ENCODE measurements at regions not wholly inside any gene's neighbourhood (a gene's known extent, or its start where the extent isn't known, plus 50 kb on each side); places are given as distances from the start of the nearest gene placed in this dataset.

- H3K27ac Mint-ChIP-seq: no peak overlapping the region
- no peaks in the 10 kb centered on the region for H3K4me1 Mint-ChIP-seq
- H3K4me3 Mint-ChIP-seq: no peak overlapping the region
- H3K9me3 Mint-ChIP-seq: no peaks in the 10 kb centered on the region
- H3K36me3 Mint-ChIP-seq: no peaks in the 10 kb centered on the region
- TF ChIP-seq NR1H2 (CRISPR knock-in tag; IDR thresholded peaks at IDR 0.05) (no peak), ARID4B (CRISPR knock-in tag; IDR thresholded peaks at IDR 0.05; ENCODE audit: borderline replicate concordance) (no peak), ATF2 (CRISPR knock-in tag; IDR thresholded peaks at IDR 0.05; ENCODE audit: borderline replicate concordance, low read depth) (no peak), CTCF (IDR thresholded peaks at IDR 0.05) (no peak), ZNF425 (CRISPR knock-in tag; conservative IDR thresholded peaks at IDR 0.05) (no peak), GABPB1 (CRISPR knock-in tag; IDR thresholded peaks at IDR 0.05) (no peak)
- ATAC-seq (no peak), DNase-seq (ENCODE audit: low spot score) (no peak)
- no peaks in the 10 kb centered on the region for H3K27me3 Mint-ChIP-seq (ENCODE audit: low read depth)
- ChIA-PET CTCF (interaction anchor here (0.7 kb wide), 1 partner anchor 142 kb away, joined by 3 read pairs; no protein-coding TSS in a partner anchor), POLR2A (no interaction called here)
Observed at GRCh38 chr2:23221236-23221635, 163.7 kb upstream of the KLHL29 start.

GRCh38 chr2:23221901-23222300 is 163.1 kb upstream of the KLHL29 start:
- ChIA-PET POLR2A (no interaction called here), CTCF (interaction anchor here (0.7 kb wide), 1 partner anchor 141 kb away, joined by 3 read pairs; no protein-coding TSS in a partner anchor)
- H3K9me3 Mint-ChIP-seq: no peaks in the 10 kb centered on the region
- no peak for TF ChIP-seq ZNF423 (CRISPR knock-in tag; IDR thresholded peaks at IDR 0.05)
- no peak for TF ChIP-seq E2F5 (CRISPR knock-in tag; IDR thresholded peaks at IDR 0.05)
- no peak for TF ChIP-seq MLX (CRISPR knock-in tag; IDR thresholded peaks at IDR 0.05)
- no peak for TF ChIP-seq NR1H2 (CRISPR knock-in tag; IDR thresholded peaks at IDR 0.05)
- TF ChIP-seq, protein P1, sequence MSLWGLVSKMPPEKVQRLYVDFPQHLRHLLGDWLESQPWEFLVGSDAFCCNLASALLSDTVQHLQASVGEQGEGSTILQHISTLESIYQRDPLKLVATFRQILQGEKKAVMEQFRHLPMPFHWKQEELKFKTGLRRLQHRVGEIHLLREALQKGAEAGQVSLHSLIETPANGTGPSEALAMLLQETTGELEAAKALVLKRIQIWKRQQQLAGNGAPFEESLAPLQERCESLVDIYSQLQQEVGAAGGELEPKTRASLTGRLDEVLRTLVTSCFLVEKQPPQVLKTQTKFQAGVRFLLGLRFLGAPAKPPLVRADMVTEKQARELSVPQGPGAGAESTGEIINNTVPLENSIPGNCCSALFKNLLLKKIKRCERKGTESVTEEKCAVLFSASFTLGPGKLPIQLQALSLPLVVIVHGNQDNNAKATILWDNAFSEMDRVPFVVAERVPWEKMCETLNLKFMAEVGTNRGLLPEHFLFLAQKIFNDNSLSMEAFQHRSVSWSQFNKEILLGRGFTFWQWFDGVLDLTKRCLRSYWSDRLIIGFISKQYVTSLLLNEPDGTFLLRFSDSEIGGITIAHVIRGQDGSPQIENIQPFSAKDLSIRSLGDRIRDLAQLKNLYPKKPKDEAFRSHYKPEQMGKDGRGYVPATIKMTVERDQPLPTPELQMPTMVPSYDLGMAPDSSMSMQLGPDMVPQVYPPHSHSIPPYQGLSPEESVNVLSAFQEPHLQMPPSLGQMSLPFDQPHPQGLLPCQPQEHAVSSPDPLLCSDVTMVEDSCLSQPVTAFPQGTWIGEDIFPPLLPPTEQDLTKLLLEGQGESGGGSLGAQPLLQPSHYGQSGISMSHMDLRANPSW (CRISPR knock-in tag; conservative IDR thresholded peaks at IDR 0.05; ENCODE audit: low read depth): no peak
- TF ChIP-seq JUN (CRISPR knock-in tag; IDR thresholded peaks at IDR 0.05): no peak
- TF ChIP-seq NFYB (CRISPR knock-in tag; conservative IDR thresholded peaks at IDR 0.05; ENCODE audit: low read depth): no peak
- TF ChIP-seq ZNF671 (CRISPR knock-in tag; IDR thresholded peaks at IDR 0.05): no peak
- TF ChIP-seq ZNF219 (CRISPR knock-in tag; IDR thresholded peaks at IDR 0.05; ENCODE audit: borderline replicate concordance): no peak
- no peak for TF ChIP-seq NR3C1 (CRISPR knock-in tag; conservative IDR thresholded peaks at IDR 0.05; ENCODE audit: low read depth)
- no peak for TF ChIP-seq PREB (CRISPR knock-in tag; IDR thresholded peaks at IDR 0.05; ENCODE audit: borderline replicate concordance)
- TF ChIP-seq ZNF425 (CRISPR knock-in tag; conservative IDR thresholded peaks at IDR 0.05): no peak

More at GRCh38 chr2:23221901-23222300, 163.1 kb upstream of the KLHL29 start:
- H3K27me3 Mint-ChIP-seq (ENCODE audit: low read depth): no peaks in the 10 kb centered on the region
- H3K4me1 Mint-ChIP-seq: no peaks in the 10 kb centered on the region
- no peak overlapping the region for H3K4me3 Mint-ChIP-seq
- ATAC-seq: no peak
- H3K36me3 Mint-ChIP-seq: no peaks in the 10 kb centered on the region
- no peak overlapping the region for H3K27ac Mint-ChIP-seq
- DNase-seq (ENCODE audit: low spot score): no peak

All from WTC11 (cell line).